Transverse colon (tissue), 4 donors: ENCODE measurements at regions not wholly inside any gene's neighbourhood (a gene's known extent, or its start where the extent isn't known, plus 50 kb on each side); places are given as distances from the start of the nearest gene placed in this dataset.

Source experiments
- DNase-seq: peaks from one replicate; pipeline ENCODE4 v3.0.0-alpha.2; 2019
- H3K27ac ChIP-seq, 4 donors: fragments of 200-600 bp; sonication (generic); 2 replicates each; pipeline ENCODE4 v1.5.1; 2016 to 2018; ENCODE audit warnings: inconsistent platforms in 4 of 4
- H3K27me3 ChIP-seq: fragments of 200-600 bp; sonication (generic); 2 replicates; pipeline ENCODE4 v1.5.1; 2017; ENCODE audit warnings: inconsistent platforms
- H3K36me3 ChIP-seq, 4 donors: fragments of 200-600 bp; sonication (generic); 2 replicates each; pipeline ENCODE4 v1.5.1; 2017 to 2019; ENCODE audit warnings: inconsistent platforms in 4 of 4
- H3K4me1 ChIP-seq, 4 donors: fragments of 200-600 bp; sonication (generic); 2 replicates each; pipeline ENCODE4 v1.5.1; 2017 to 2020; ENCODE audit warnings: inconsistent platforms in 4 of 4
- H3K4me3 ChIP-seq, 4 donors: fragments of 200-600 bp; sonication (generic); 1 replicate in 1 of 4; 2 replicates in 3 of 4; pipeline versions ENCODE4 v1.5.1 to v1.6.1; 2017 to 2019; ENCODE audit warnings: inconsistent platforms in 4 of 4
- H3K9me3 ChIP-seq, 2 donors: fragments of 200-600 bp; sonication (generic); 2 replicates each; pipeline ENCODE4 v1.5.1; 2017 to 2019; ENCODE audit warnings: inconsistent platforms in 2 of 2
- EP300 ChIP-seq: sonication (generic); formaldehyde crosslinking; IDR thresholded peaks from one replicate; pipeline ENCODE4 v1.6.1; 2017; ENCODE audit warnings: antibody characterized with exemption, low read depth
- POLR2A ChIP-seq: fragments of 450-650 bp; IDR thresholded peaks from one replicate; pipeline ENCODE4 v1.6.1; 2016; ENCODE audit warnings: antibody characterized with exemption, mild to moderate bottlenecking, moderate library complexity
- POLR2AphosphoS5 ChIP-seq, 3 donors: sonication (generic); formaldehyde crosslinking; IDR thresholded peaks; one replicate each; pipeline ENCODE4 v1.6.1; 2016; ENCODE audit warnings: antibody characterized with exemption in 3 of 3
- WGBS, 2 donors: methylation state at CpG; one replicate each; pipeline ENCODE4 v1.1.5; 2018; ENCODE audit warnings: low coverage in 1 of 2; 5-methylcytosine and 5-hydroxymethylcytosine counted together
- in situ Hi-C, 4 donors: fragments of 200-750 bp; cut with MboI; loops; one replicate each; pipeline versions ENCODE4 v1.15.0 to v1.15.1; 2017; ENCODE audit warnings: low sequenced_read_pairs in 3 of 4, low pct_ligation_motif_present in 1 of 4, low pct_unique_long_range_greater_than_20kb in 1 of 4
- intact Hi-C: fragments of 100-400 bp; cut with DNase I; formaldehyde crosslinking; loops from one replicate; pipeline ENCODE4 v1.15.1; 2023; ENCODE audit warnings: low total_unique reads
- TF ChIP-seq, protein P1 (sequence below), 5 experiments: fragments of 200-600 bp in 3 of 5; fragments of 450-650 bp in 2 of 5; sonication (generic) in 3 of 5; IDR thresholded peaks; 1 replicate in 2 of 5; 2 replicates in 3 of 5; pipeline ENCODE4 v1.5.1; 2016 to 2017; ENCODE audit warnings: antibody characterized with exemption in 5 of 5, inconsistent platforms in 3 of 5, mild to moderate bottlenecking in 2 of 5, moderate library complexity in 1 of 5

DNA sequence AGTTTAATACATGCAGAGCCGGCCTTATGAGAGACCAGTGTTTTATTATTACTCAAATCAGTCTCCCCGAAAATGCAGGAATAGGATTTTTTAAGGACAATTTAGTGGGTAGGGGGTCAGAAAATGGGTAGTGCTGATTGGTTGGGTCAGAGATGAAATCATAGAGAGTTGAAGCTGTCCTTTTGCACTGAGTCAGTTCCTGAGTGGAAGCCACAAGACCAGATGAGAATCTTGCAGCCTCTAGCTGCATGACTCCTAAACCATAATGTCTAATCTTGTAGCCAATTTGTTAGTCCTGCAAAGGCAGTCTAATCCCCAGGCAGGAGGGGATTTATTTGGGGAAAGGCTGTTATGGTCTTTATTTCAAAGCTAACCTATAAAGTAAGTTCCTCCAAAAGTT is 1163.9 kb downstream of the DIAPH3 start:
- no peak overlapping the region for H3K27ac ChIP-seq
- no peak overlapping the region for H3K4me3 ChIP-seq
- no peaks in the 10 kb centered on the region for H3K9me3 ChIP-seq
- no peak for DNase-seq
- no peaks in the 10 kb centered on the region for H3K36me3 ChIP-seq
- H3K4me1 ChIP-seq = no peaks in the 10 kb centered on the region
- in situ Hi-C loops (no loop called here), intact Hi-C loops (no loop called here)
- H3K27me3 ChIP-seq = no peaks in the 10 kb centered on the region
- 84 to 89% methylated on average over 2 of the region's 2 CpGs for WGBS, 2 donors
- TF ChIP-seq EP300 = no peak
- TF ChIP-seq, protein P1, sequence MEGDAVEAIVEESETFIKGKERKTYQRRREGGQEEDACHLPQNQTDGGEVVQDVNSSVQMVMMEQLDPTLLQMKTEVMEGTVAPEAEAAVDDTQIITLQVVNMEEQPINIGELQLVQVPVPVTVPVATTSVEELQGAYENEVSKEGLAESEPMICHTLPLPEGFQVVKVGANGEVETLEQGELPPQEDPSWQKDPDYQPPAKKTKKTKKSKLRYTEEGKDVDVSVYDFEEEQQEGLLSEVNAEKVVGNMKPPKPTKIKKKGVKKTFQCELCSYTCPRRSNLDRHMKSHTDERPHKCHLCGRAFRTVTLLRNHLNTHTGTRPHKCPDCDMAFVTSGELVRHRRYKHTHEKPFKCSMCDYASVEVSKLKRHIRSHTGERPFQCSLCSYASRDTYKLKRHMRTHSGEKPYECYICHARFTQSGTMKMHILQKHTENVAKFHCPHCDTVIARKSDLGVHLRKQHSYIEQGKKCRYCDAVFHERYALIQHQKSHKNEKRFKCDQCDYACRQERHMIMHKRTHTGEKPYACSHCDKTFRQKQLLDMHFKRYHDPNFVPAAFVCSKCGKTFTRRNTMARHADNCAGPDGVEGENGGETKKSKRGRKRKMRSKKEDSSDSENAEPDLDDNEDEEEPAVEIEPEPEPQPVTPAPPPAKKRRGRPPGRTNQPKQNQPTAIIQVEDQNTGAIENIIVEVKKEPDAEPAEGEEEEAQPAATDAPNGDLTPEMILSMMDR (IDR thresholded peaks at IDR 0.05) = no peak
- no peak for TF ChIP-seq POLR2A
- no peak for TF ChIP-seq POLR2AphosphoS5 (IDR thresholded peaks at IDR 0.05)

DNA sequence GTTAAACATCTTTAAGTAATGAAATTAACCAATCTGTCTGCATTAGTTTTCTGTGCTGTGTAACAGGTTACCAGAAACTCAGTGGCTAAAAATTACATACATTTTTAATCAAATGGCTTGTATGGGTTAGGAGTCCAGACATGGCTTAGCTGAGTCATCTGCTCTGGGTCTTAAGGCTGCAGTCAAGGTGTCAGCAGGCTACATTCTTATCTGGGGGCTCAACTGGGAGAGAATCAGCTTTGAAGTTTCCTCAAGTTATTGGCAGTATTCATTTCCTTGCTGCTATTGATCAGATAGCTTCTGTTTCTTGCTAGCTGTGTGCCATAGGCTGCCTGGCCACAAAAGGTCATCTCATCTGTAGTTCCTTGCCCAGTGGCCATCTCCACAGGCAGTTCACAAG is 1163.0 kb downstream of the DIAPH3 start:
- in situ Hi-C loops = no loop called here
- no peaks in the 10 kb centered on the region for H3K36me3 ChIP-seq

DNA sequence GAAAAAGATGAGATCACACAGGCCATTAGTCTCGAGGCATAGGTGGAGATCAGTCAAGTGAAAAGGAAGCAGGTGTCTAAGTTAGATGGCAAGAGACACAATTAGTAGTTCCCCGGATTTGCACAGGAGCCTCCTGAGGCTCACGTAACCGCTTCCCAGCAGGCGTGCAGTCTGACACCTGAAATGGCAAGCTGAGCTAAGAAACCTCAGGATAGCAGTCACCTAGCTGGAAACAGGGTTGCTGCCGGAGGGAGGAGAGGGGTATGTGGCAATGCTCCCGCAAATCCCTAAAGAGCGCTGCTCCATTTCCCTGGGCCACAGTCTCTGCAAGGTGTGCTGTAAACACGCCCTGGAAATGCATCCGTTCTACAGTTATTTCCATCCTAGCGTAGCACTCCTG is 1151.0 kb downstream of the DIAPH3 start:
- no peak overlapping the region for H3K4me3 ChIP-seq
- no peaks in the 10 kb centered on the region for H3K9me3 ChIP-seq
- H3K27ac ChIP-seq = no peak overlapping the region
- H3K36me3 ChIP-seq = no peaks in the 10 kb centered on the region
- DNase-seq = no peak
- in situ Hi-C loops (no loop called here), intact Hi-C loops (no loop called here)
- no peak for TF ChIP-seq POLR2A
- no peak for TF ChIP-seq POLR2AphosphoS5 (IDR thresholded peaks at IDR 0.05)
- TF ChIP-seq EP300 = no peak
- TF ChIP-seq, protein P1 (IDR thresholded peaks at IDR 0.05) = no peak
- no peaks in the 10 kb centered on the region for H3K4me1 ChIP-seq
- 29 to 86% methylated on average over 1 to 11 of the region's 11 CpGs for WGBS, 2 donors
- H3K27me3 ChIP-seq = no peaks in the 10 kb centered on the region

More for the DNA sequence above, 1163.0 kb downstream of the DIAPH3 start:
- no peak for DNase-seq
- H3K4me1 ChIP-seq = no peaks in the 10 kb centered on the region
- TF ChIP-seq POLR2AphosphoS5 (IDR thresholded peaks at IDR 0.05) (no peak), EP300 (no peak)
- TF ChIP-seq, protein P1 (IDR thresholded peaks at IDR 0.05) = no peak
- intact Hi-C loops = no loop called here
- H3K27ac ChIP-seq = no peak overlapping the region
- no peaks in the 10 kb centered on the region for H3K9me3 ChIP-seq
- no peaks in the 10 kb centered on the region for H3K27me3 ChIP-seq
- H3K4me3 ChIP-seq = no peak overlapping the region

DNA sequence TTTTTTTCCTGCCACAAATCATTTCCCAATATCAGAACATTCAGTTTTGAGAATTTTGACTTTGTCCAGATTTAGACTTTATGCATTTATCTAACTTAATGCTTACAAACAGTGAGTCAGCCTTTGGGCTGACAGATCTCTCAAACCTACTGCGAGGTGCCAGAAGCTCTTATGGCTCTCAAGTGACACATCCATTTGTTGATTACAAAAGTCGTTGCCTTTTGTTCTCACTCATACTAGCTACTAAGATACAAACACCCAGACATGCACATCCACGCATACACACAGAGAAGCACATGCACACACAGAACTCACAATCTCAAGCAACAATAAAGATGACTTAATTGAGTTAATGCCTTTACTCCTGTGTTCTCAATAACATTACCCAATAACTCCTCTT is 1147.5 kb downstream of the DIAPH3 start:
- Histone ChIP-seq H3K4me1 (no peaks in the 10 kb centered on the region), H3K36me3 (no peaks in the 10 kb centered on the region), H3K9me3 (no peaks in the 10 kb centered on the region), H3K27me3 (no peaks in the 10 kb centered on the region), H3K27ac (no peak overlapping the region), H3K4me3 (no peak overlapping the region)
- WGBS, 2 donors = 63 to 68% methylated on average over 3 of the region's 3 CpGs
- no peak for DNase-seq
- TF ChIP-seq POLR2A (no peak), EP300 (no peak), POLR2AphosphoS5 (IDR thresholded peaks at IDR 0.05) (no peak)
- TF ChIP-seq, protein P1 (IDR thresholded peaks at IDR 0.05) = no peak
- in situ Hi-C loops (no loop called here), intact Hi-C loops (no loop called here)
